Neural progenitor cell (in vitro differentiated cells): ENCODE measurements at regions not wholly inside any gene's neighbourhood (a gene's known extent, or its start where the extent isn't known, plus 50 kb on each side); places are given as distances from the start of the nearest gene placed in this dataset.

Experiments used
- EZH2 ChIP-seq: fragments of 200-600 bp; sonication (generic); IDR thresholded peaks from 2 replicates; pipeline ENCODE4 v1.6.1; 2017; ENCODE audit warnings: antibody characterized with exemption, mild to moderate bottlenecking, moderate library complexity
- EZH2phosphoT487 ChIP-seq: fragments of 200-600 bp; sonication (generic); IDR thresholded peaks from 2 replicates; pipeline ENCODE4 v1.6.1; 2017; ENCODE audit warnings: antibody characterized with exemption
- TF ChIP-seq, protein P1 (sequence below): fragments of 200-600 bp; sonication (generic); IDR thresholded peaks from 2 replicates; pipeline ENCODE4 v1.5.1; 2017; ENCODE audit warnings: antibody characterized with exemption, mild to moderate bottlenecking

DNA sequence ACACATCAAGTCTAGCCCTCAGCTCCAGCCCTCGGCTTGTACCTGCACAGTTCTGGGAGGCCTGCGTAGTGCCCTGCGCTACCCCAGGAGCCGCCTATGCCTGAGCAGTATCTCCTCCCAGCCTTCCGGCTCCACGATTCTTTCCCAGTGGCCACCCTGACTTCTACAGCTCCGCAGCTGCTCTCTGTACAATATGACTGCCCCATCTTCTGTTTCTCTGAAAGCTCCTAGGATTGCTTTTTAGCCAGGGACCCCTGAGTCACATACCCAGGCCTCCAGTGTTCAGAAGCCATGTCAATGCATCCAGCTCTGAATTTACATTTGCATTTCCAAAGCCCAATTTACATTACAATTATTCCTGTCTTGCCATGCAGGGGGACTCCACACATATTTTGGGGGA lies 135.5 kb downstream of the PJA1 start:
- TF ChIP-seq EZH2 (no peak), EZH2phosphoT487 (no peak)
- TF ChIP-seq, protein P1, sequence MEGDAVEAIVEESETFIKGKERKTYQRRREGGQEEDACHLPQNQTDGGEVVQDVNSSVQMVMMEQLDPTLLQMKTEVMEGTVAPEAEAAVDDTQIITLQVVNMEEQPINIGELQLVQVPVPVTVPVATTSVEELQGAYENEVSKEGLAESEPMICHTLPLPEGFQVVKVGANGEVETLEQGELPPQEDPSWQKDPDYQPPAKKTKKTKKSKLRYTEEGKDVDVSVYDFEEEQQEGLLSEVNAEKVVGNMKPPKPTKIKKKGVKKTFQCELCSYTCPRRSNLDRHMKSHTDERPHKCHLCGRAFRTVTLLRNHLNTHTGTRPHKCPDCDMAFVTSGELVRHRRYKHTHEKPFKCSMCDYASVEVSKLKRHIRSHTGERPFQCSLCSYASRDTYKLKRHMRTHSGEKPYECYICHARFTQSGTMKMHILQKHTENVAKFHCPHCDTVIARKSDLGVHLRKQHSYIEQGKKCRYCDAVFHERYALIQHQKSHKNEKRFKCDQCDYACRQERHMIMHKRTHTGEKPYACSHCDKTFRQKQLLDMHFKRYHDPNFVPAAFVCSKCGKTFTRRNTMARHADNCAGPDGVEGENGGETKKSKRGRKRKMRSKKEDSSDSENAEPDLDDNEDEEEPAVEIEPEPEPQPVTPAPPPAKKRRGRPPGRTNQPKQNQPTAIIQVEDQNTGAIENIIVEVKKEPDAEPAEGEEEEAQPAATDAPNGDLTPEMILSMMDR, result no peak
